WTC11 (cell line): ENCODE measurements at regions not wholly inside any gene's neighbourhood (a gene's known extent, or its start where the extent isn't known, plus 50 kb on each side); places are given as distances from the start of the nearest gene placed in this dataset.

Experiments used
- ATAC-seq: fragments of 200-7000 bp; cut with Tn5 transposase; 2 replicates; pipeline ENCODE4 v1.10.0; 2021; ENCODE audit warnings: mild to moderate bottlenecking, moderate library complexity
- CTCF ChIA-PET: fragments of 300-600 bp; sonication (Branson Sonifier 250); formaldehyde crosslinking; loops from one replicate; lab custom pipeline; 2021; ENCODE audit warnings: antibody characterized with exemption; lab: Charles Lee
- POLR2A ChIA-PET: fragments of 350-600 bp; sonication (Branson Sonifier 250); formaldehyde crosslinking; loops from one replicate; lab custom pipeline; 2021; ENCODE audit warnings: antibody characterized with exemption; lab: Charles Lee
- DNase-seq: peaks from one replicate; pipeline ENCODE4 v3.0.0; 2021; ENCODE audit warnings: low spot score
- H3K27ac Mint-ChIP-seq: 2 replicates; pipeline ENCODE4 v1.8.0; 2021; ENCODE audit warnings: mixed read lengths
- H3K27me3 Mint-ChIP-seq: 2 replicates; pipeline ENCODE4 v1.8.0; 2021; ENCODE audit warnings: low read depth, mild to moderate bottlenecking, moderate library complexity, mixed read lengths
- H3K36me3 Mint-ChIP-seq: 2 replicates; pipeline ENCODE4 v1.8.0; 2021; ENCODE audit warnings: mixed read lengths
- H3K4me1 Mint-ChIP-seq: 2 replicates; pipeline ENCODE4 v1.8.0; 2022; ENCODE audit warnings: mixed read lengths
- H3K4me3 Mint-ChIP-seq: 2 replicates; pipeline ENCODE4 v1.8.0; 2021; ENCODE audit warnings: mild to moderate bottlenecking, moderate library complexity, mixed read lengths
- H3K9me3 Mint-ChIP-seq: 2 replicates; pipeline ENCODE4 v1.8.0; 2021; ENCODE audit warnings: mixed read lengths
- HMGA2 ChIP-seq: fragments of 250-450 bp; sonication (Bioruptor Pico); IDR thresholded peaks from 2 replicates; pipeline ENCODE4 v1.4.0; 2021; ENCODE audit warnings: mild to moderate bottlenecking, moderate library complexity
- KAT7 ChIP-seq: sonication (generic); formaldehyde crosslinking; IDR thresholded peaks from 2 replicates; pipeline ENCODE4 v1.8.1; 2023; ENCODE audit warnings: missing genetic modification reagents, mild to moderate bottlenecking, borderline replicate concordance
- MXD4 ChIP-seq: fragments of 250-450 bp; sonication (Bioruptor Pico); IDR thresholded peaks from 2 replicates; pipeline ENCODE4 v1.8.0; 2021; ENCODE audit warnings: mild to moderate bottlenecking, moderate library complexity, borderline replicate concordance
- NFE2L1 ChIP-seq: sonication (generic); formaldehyde crosslinking; IDR thresholded peaks from 2 replicates; pipeline ENCODE4 v1.8.1; 2023; ENCODE audit warnings: missing genetic modification reagents
- TP53 ChIP-seq: sonication (generic); formaldehyde crosslinking; IDR thresholded peaks from 2 replicates; pipeline ENCODE4 v1.8.1; 2023; ENCODE audit warnings: mild to moderate bottlenecking, missing genetic modification reagents
- ZNF416 ChIP-seq: fragments of 250-450 bp; sonication (Bioruptor Pico); IDR thresholded peaks from 2 replicates; pipeline ENCODE4 v1.9.0; 2021; ENCODE audit warnings: mild to moderate bottlenecking, inconsistent platforms
- TF ChIP-seq, protein P1 (sequence below): sonication (generic); formaldehyde crosslinking; conservative IDR thresholded peaks from 2 replicates; pipeline ENCODE4 v1.8.1; 2023; ENCODE audit warnings: mild to moderate bottlenecking, low read depth, missing genetic modification reagents, moderate library complexity
- TF ChIP-seq, protein P2 (sequence below): sonication (generic); formaldehyde crosslinking; IDR thresholded peaks from 2 replicates; pipeline ENCODE4 v1.8.1; 2022; ENCODE audit warnings: mild to moderate bottlenecking, missing genetic modification reagents, moderate library complexity, borderline replicate concordance
- TF ChIP-seq, protein P3 (sequence below): fragments of 250-450 bp; sonication (Bioruptor Pico); IDR thresholded peaks from 2 replicates; pipeline ENCODE4 v2.1.2; 2022; ENCODE audit warnings: mild to moderate bottlenecking, moderate library complexity
- TF ChIP-seq, protein P4 (sequence below): sonication (generic); formaldehyde crosslinking; conservative IDR thresholded peaks from 2 replicates; pipeline ENCODE4 v1.8.1; 2022; ENCODE audit warnings: mild to moderate bottlenecking, missing genetic modification reagents
- TF ChIP-seq, protein P5 (sequence below): fragments of 250-450 bp; sonication (Bioruptor Pico); IDR thresholded peaks from 2 replicates; pipeline ENCODE4 v1.8.0; 2021; ENCODE audit warnings: mild to moderate bottlenecking
- TF ChIP-seq, protein P6 (sequence below): sonication (generic); formaldehyde crosslinking; IDR thresholded peaks from 2 replicates; pipeline ENCODE4 v1.8.1; 2022; ENCODE audit warnings: missing genetic modification reagents, borderline replicate concordance
- TF ChIP-seq, protein P7 (sequence below): sonication (generic); formaldehyde crosslinking; IDR thresholded peaks from 2 replicates; pipeline ENCODE4 v1.8.0; 2022; ENCODE audit warnings: mild to moderate bottlenecking, missing genetic modification reagents
- TF ChIP-seq, protein P8 (sequence below): sonication (generic); formaldehyde crosslinking; IDR thresholded peaks from 2 replicates; pipeline ENCODE4 v1.8.1; 2023; ENCODE audit warnings: mild to moderate bottlenecking, missing genetic modification reagents

DNA sequence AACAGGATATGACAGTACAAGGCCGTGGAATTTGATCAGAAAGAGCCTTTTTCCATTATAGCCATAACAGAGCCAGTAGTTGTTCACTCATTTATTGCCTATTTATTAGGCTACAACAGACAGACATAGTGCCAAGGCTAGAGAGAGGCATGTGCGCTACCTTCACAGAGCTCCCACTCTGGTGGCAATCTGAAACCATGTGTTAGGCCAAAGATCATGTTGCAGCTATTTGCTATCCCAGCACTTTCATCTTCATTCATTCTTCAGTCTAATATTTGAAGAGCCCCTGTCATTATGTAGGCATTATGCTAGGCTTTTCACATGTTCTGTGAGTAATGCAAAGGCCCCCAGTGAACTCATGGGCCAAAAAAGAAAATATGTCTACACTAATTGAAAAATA, 404.8 kb downstream of the IGSF11 start (continued):
- TF ChIP-seq, protein P1, sequence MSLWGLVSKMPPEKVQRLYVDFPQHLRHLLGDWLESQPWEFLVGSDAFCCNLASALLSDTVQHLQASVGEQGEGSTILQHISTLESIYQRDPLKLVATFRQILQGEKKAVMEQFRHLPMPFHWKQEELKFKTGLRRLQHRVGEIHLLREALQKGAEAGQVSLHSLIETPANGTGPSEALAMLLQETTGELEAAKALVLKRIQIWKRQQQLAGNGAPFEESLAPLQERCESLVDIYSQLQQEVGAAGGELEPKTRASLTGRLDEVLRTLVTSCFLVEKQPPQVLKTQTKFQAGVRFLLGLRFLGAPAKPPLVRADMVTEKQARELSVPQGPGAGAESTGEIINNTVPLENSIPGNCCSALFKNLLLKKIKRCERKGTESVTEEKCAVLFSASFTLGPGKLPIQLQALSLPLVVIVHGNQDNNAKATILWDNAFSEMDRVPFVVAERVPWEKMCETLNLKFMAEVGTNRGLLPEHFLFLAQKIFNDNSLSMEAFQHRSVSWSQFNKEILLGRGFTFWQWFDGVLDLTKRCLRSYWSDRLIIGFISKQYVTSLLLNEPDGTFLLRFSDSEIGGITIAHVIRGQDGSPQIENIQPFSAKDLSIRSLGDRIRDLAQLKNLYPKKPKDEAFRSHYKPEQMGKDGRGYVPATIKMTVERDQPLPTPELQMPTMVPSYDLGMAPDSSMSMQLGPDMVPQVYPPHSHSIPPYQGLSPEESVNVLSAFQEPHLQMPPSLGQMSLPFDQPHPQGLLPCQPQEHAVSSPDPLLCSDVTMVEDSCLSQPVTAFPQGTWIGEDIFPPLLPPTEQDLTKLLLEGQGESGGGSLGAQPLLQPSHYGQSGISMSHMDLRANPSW, result no peak
- no peak for TF ChIP-seq NFE2L1 (CRISPR knock-in tag)
- TF ChIP-seq, protein P2, sequence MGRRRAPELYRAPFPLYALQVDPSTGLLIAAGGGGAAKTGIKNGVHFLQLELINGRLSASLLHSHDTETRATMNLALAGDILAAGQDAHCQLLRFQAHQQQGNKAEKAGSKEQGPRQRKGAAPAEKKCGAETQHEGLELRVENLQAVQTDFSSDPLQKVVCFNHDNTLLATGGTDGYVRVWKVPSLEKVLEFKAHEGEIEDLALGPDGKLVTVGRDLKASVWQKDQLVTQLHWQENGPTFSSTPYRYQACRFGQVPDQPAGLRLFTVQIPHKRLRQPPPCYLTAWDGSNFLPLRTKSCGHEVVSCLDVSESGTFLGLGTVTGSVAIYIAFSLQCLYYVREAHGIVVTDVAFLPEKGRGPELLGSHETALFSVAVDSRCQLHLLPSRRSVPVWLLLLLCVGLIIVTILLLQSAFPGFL (CRISPR knock-in tag), result no peak
- no peak for TF ChIP-seq ZNF416 (CRISPR knock-in tag)
- no peak for TF ChIP-seq TP53 (CRISPR knock-in tag)
- TF ChIP-seq KAT7 (CRISPR knock-in tag), result no peak
- no peak for TF ChIP-seq MXD4 (CRISPR knock-in tag)
- TF ChIP-seq HMGA2, result no peak

DNA sequence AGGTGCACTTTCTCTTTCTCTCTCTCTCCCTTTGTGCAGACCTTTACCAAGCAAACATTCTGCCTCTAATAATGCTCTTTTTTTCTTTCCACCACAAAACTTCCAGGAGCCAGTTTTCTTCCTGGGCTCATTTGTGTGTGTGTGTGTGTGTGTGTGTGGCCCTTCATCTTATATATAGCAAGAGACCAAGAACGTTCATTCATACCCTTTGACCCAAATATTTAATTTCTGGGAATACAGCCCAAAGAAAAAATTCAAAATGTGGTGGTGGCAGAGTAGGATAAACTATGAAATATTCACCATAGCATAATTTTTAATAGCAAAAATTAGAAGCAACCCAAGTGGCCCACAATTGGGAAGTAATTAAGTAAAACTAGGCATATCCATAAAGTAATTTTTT, 398.9 kb downstream of the IGSF11 start:
- ChIA-PET POLR2A (no interaction called here), CTCF (interaction anchor here (0.7 to 1.1 kb wide), 2 partner anchors 35 to 131 kb away, joined by 3 to 4 read pairs; no protein-coding TSS in a partner anchor)
- Mint-ChIP-seq H3K4me1 (no peaks in the 10 kb centered on the region), H3K9me3 (no peaks in the 10 kb centered on the region), H3K27me3 (no peaks in the 10 kb centered on the region; the same call in 1 of the 2 replicates), H3K4me3 (no peak overlapping the region), H3K36me3 (no peaks in the 10 kb centered on the region), H3K27ac (no peak overlapping the region)
- ATAC-seq (no peak), DNase-seq (no peak)
- no peak for TF ChIP-seq NFE2L1 (CRISPR knock-in tag)
- TF ChIP-seq, protein P3, sequence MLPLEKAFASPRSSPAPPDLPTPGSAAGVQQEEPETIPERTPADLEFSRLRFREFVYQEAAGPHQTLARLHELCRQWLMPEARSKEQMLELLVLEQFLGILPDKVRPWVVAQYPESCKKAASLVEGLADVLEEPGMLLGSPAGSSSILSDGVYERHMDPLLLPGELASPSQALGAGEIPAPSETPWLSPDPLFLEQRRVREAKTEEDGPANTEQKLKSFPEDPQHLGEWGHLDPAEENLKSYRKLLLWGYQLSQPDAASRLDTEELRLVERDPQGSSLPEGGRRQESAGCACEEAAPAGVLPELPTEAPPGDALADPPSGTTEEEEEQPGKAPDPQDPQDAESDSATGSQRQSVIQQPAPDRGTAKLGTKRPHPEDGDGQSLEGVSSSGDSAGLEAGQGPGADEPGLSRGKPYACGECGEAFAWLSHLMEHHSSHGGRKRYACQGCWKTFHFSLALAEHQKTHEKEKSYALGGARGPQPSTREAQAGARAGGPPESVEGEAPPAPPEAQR, result no peak
- TF ChIP-seq ZNF416 (CRISPR knock-in tag), result no peak
- TF ChIP-seq, protein P4, sequence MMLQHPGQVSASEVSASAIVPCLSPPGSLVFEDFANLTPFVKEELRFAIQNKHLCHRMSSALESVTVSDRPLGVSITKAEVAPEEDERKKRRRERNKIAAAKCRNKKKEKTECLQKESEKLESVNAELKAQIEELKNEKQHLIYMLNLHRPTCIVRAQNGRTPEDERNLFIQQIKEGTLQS (CRISPR knock-in tag), result no peak
- TF ChIP-seq, protein P5, sequence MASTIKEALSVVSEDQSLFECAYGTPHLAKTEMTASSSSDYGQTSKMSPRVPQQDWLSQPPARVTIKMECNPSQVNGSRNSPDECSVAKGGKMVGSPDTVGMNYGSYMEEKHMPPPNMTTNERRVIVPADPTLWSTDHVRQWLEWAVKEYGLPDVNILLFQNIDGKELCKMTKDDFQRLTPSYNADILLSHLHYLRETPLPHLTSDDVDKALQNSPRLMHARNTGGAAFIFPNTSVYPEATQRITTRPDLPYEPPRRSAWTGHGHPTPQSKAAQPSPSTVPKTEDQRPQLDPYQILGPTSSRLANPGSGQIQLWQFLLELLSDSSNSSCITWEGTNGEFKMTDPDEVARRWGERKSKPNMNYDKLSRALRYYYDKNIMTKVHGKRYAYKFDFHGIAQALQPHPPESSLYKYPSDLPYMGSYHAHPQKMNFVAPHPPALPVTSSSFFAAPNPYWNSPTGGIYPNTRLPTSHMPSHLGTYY (CRISPR knock-in tag), result no peak
- TF ChIP-seq, protein P6, sequence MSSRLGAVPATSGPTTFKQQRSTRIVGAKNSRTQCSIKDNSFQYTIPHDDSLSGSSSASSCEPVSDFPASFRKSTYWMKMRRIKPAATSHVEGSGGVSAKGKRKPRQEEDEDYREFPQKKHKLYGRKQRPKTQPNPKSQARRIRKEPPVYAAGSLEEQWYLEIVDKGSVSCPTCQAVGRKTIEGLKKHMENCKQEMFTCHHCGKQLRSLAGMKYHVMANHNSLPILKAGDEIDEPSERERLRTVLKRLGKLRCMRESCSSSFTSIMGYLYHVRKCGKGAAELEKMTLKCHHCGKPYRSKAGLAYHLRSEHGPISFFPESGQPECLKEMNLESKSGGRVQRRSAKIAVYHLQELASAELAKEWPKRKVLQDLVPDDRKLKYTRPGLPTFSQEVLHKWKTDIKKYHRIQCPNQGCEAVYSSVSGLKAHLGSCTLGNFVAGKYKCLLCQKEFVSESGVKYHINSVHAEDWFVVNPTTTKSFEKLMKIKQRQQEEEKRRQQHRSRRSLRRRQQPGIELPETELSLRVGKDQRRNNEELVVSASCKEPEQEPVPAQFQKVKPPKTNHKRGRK, result no peak
- TF ChIP-seq, protein P7, sequence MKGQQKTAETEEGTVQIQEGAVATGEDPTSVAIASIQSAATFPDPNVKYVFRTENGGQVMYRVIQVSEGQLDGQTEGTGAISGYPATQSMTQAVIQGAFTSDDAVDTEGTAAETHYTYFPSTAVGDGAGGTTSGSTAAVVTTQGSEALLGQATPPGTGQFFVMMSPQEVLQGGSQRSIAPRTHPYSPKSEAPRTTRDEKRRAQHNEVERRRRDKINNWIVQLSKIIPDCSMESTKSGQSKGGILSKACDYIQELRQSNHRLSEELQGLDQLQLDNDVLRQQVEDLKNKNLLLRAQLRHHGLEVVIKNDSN (CRISPR knock-in tag), result no peak
- TF ChIP-seq, protein P8, sequence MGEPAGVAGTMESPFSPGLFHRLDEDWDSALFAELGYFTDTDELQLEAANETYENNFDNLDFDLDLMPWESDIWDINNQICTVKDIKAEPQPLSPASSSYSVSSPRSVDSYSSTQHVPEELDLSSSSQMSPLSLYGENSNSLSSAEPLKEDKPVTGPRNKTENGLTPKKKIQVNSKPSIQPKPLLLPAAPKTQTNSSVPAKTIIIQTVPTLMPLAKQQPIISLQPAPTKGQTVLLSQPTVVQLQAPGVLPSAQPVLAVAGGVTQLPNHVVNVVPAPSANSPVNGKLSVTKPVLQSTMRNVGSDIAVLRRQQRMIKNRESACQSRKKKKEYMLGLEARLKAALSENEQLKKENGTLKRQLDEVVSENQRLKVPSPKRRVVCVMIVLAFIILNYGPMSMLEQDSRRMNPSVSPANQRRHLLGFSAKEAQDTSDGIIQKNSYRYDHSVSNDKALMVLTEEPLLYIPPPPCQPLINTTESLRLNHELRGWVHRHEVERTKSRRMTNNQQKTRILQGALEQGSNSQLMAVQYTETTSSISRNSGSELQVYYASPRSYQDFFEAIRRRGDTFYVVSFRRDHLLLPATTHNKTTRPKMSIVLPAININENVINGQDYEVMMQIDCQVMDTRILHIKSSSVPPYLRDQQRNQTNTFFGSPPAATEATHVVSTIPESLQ, result no peak
- TF ChIP-seq, protein P1, result no peak
- no peak for TF ChIP-seq KAT7 (CRISPR knock-in tag)
